OCI-LY7 (cell line): ENCODE measurements at regions not wholly inside any gene's neighbourhood (a gene's known extent, or its start where the extent isn't known, plus 50 kb on each side); places are given as distances from the start of the nearest gene placed in this dataset.

Source experiments
- BruUV-seq: library from RNA; stranded (reverse); fragments of 400-500 nt; replicated peaks from 2 replicates; lab custom pipeline; 2021; lab: Mats Ljungman, UMichigan
- CTCF ChIA-PET: fragments of 300-600 bp; sonication (Branson Sonifier 250); formaldehyde crosslinking; loops from one replicate; lab custom pipeline; 2022; ENCODE audit warnings: antibody characterized with exemption; ENCODE audit not compliant: unreplicated experiment; lab: Charles Lee
- POLR2A ChIA-PET: fragments of 300-600 bp; sonication (Branson Sonifier 250); formaldehyde crosslinking; loops from one replicate; lab custom pipeline; 2022; ENCODE audit warnings: antibody characterized with exemption; lab: Charles Lee
- DNase-seq: peaks from one replicate; pipeline ENCODE4 v3.0.0-alpha.2; 2015; ENCODE audit warnings: low spot score
- H2AFZ ChIP-seq: fragments of 200-600 bp; sonication (generic), shearing (Covaris generic); 2 replicates; pipeline ENCODE4 v1.6.1; 2014; ENCODE audit warnings: mild to moderate bottlenecking, antibody characterized with exemption, low read length, moderate library complexity
- H3K27ac ChIP-seq: fragments of 200-600 bp; sonication (generic); 2 replicates; pipeline ENCODE4 v1.5.1; 2014; ENCODE audit warnings: mixed run types, low read depth, mild to moderate bottlenecking, moderate library complexity, low read length, inconsistent platforms; ENCODE audit not compliant: poor library complexity, severe bottlenecking
- H3K36me3 ChIP-seq: fragments of 200-600 bp; sonication (generic); 2 replicates; pipeline ENCODE4 v1.6.1; 2014; ENCODE audit warnings: mild to moderate bottlenecking, antibody characterized with exemption, low read length, moderate library complexity, mixed read lengths; ENCODE audit not compliant: insufficient read depth
- H3K4me1 ChIP-seq: fragments of 200-600 bp; sonication (generic); 2 replicates; pipeline ENCODE4 v1.5.1; 2014; ENCODE audit warnings: mild to moderate bottlenecking, low read length; ENCODE audit not compliant: insufficient read depth, poor library complexity, severe bottlenecking
- H3K4me2 ChIP-seq: fragments of 200-600 bp; sonication (generic); 2 replicates; pipeline ENCODE4 v1.6.1; 2014; ENCODE audit warnings: mild to moderate bottlenecking, low read length
- H3K4me3 ChIP-seq: fragments of 200-600 bp; sonication (generic); 2 replicates; pipeline ENCODE4 v1.5.1; 2014; ENCODE audit warnings: mild to moderate bottlenecking, low read depth, low read length; ENCODE audit not compliant: poor library complexity, severe bottlenecking
- H3K79me2 ChIP-seq: fragments of 200-600 bp; sonication (generic); 2 replicates; pipeline ENCODE4 v1.6.1; 2016; ENCODE audit warnings: low read depth, mild to moderate bottlenecking, low read length, moderate library complexity, mixed read lengths; ENCODE audit not compliant: insufficient read depth
- H3K9me2 ChIP-seq: fragments of 200-600 bp; sonication (generic); 2 replicates; pipeline ENCODE4 v1.6.1; 2016; ENCODE audit warnings: mild to moderate bottlenecking, low read length, mixed read lengths; ENCODE audit not compliant: insufficient read depth
- H3K9me3 ChIP-seq: fragments of 200-600 bp; sonication (generic); 2 replicates; pipeline ENCODE4 v1.6.1; 2014; ENCODE audit warnings: mild to moderate bottlenecking, mixed run types, low read length, mixed read lengths
- H4K20me1 ChIP-seq: fragments of 200-600 bp; sonication (generic); 2 replicates; pipeline ENCODE4 v1.6.1; 2014; ENCODE audit warnings: mild to moderate bottlenecking, antibody characterized with exemption, low read length, moderate library complexity, mixed read lengths; ENCODE audit not compliant: insufficient read depth
- CTCF ChIP-seq: fragments of 200-600 bp; sonication (generic); conservative IDR thresholded peaks from 2 replicates; pipeline ENCODE4 v1.5.1; 2014; ENCODE audit warnings: mild to moderate bottlenecking, antibody characterized with exemption, low read length, moderate library complexity, mixed read lengths
- EZH2phosphoT487 ChIP-seq: fragments of 200-600 bp; sonication (generic); IDR thresholded peaks from 2 replicates; pipeline ENCODE4 v1.6.1; 2018; ENCODE audit warnings: low read depth, borderline replicate concordance, mild to moderate bottlenecking, mixed run types, antibody characterized with exemption, low read length, moderate library complexity, mixed read lengths
- intact Hi-C: fragments of 100-400 bp; cut with micrococcal nuclease; formaldehyde crosslinking; loops from one replicate; pipeline ENCODE4 v1.10.0; 2022; ENCODE audit not compliant: unreplicated experiment

DNA sequence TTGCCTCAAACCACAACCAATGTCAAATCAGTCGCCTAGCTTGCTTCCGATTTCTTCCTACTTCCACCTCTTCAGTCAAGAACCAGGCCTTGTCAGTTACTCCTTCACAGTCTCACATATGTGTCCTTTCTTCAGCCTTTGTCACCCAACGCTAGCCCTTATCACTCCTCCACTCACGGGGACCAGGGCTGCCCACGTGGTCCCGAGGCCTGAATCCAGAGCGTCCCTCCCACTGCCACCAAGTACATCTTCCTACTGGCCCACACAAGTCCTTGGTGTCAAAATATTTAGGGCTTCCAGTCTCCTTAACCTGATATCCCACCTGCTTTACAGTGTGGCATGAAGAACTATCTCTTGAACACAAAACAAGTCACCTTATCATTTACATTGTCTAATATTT lies 119.1 kb upstream of the SPRED2 start:
- H2AFZ ChIP-seq, result no peak overlapping the region
- no peaks in the 10 kb centered on the region for H4K20me1 ChIP-seq
- peaks cover 40% of the 10 kb centered on the region for H3K4me1 ChIP-seq
- H3K4me2 ChIP-seq, result no peak overlapping the region
- POLR2A ChIA-PET, result interaction anchor here (0.6 kb wide), 1 partner anchor 118 kb away, joined by 3 read pairs; no protein-coding TSS in a partner anchor
- no peaks in the 10 kb centered on the region for H3K9me3 ChIP-seq
- no TSS peak for BruUV-seq
- TF ChIP-seq CTCF (no peak), EZH2phosphoT487 (no peak)
- no peak overlapping the region for H3K4me3 ChIP-seq
- H3K9me2 ChIP-seq, result no peaks in the 10 kb centered on the region
- DNase-seq, result no peak
- intact Hi-C loops, result loop anchor here (5.0 kb wide), 3 partner anchors 169 to 274 kb away; no protein-coding TSS in a partner anchor
- CTCF ChIA-PET, result no interaction called here
- no peak overlapping the region for H3K27ac ChIP-seq
- H3K36me3 ChIP-seq, result no peaks in the 10 kb centered on the region
- no peaks in the 10 kb centered on the region for H3K79me2 ChIP-seq

DNA sequence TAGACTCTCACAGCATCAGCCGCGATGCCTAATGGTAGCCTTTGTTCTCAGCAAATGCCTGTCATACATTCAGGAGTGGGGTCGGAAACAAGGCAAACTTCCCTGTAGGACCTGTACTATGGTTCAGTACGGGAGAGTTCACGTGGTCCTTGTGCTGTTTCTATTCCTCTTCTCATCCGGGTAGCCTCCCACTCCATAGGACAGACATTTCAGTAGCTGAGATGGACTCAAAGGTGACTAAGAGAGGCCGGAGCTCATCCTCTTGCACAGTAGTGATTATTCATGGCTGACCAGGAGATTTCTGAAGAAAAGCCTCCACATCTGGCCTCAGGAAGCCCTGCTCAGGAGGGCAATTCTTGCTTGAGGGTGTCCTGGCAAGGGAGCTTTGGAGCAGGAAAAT lies 117.8 kb upstream of the SPRED2 start:
- POLR2A ChIA-PET, result no interaction called here
- Histone ChIP-seq H3K9me2 (no peaks in the 10 kb centered on the region), H3K4me2 (peak overlapping the region; percentile 50), H4K20me1 (no peaks in the 10 kb centered on the region), H3K9me3 (no peaks in the 10 kb centered on the region), H3K4me1 (peaks cover 41% of the 10 kb centered on the region), H3K4me3 (no peak overlapping the region), H2AFZ (peak overlapping the region; percentile 65; the same call in 1 of the 2 replicates), H3K36me3 (no peaks in the 10 kb centered on the region), H3K27ac (no peak overlapping the region), H3K79me2 (no peaks in the 10 kb centered on the region)
- CTCF ChIA-PET, result interaction anchor here (0.6 kb wide), 1 partner anchor 231 kb away, joined by 4 read pairs; no protein-coding TSS in a partner anchor
- TF ChIP-seq EZH2phosphoT487 (no peak), CTCF (no peak)
- intact Hi-C loops, result loop anchor here (5.0 kb wide), 3 partner anchors 168 to 273 kb away; no protein-coding TSS in a partner anchor
- DNase-seq, result peak; percentile 18
- BruUV-seq, result no TSS peak

DNA sequence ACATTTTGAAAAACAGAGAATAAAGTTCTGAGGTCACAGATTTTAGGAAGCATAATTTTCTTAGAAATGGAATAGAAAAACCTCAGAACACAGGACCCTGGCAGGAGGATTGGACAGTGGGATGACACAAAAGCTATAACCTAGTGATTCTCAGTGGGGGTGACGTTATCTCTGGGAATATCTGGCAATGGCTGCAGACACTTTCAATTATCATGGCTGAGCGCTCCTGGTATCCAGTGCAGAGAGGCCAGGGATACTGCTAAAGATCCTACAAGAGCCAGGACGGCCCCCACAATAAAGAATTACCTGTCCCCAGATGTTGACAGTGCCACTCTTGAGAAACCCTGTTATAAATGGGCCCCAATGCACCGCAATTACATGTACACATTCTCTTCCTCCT lies 117.2 kb upstream of the SPRED2 start:
- DNase-seq, result no peak
- H3K79me2 ChIP-seq, result no peaks in the 10 kb centered on the region
- H3K4me1 ChIP-seq, result peaks cover 35% of the 10 kb centered on the region
- no TSS peak for BruUV-seq
- H3K4me2 ChIP-seq, result peak overlapping the region; percentile 50; the same call in 1 of the 2 replicates
- no peaks in the 10 kb centered on the region for H4K20me1 ChIP-seq
- H3K9me3 ChIP-seq, result no peaks in the 10 kb centered on the region
- ChIA-PET CTCF (interaction anchor here (0.9 kb wide), 1 partner anchor 252 kb away, joined by 3 read pairs; no protein-coding TSS in a partner anchor), POLR2A (no interaction called here)
- no peaks in the 10 kb centered on the region for H3K9me2 ChIP-seq
- no peak overlapping the region for H3K27ac ChIP-seq
- peak overlapping the region; percentile 65; the same call in 1 of the 2 replicates for H2AFZ ChIP-seq
- intact Hi-C loops, result loop anchor here (5.0 kb wide), 3 partner anchors 167 to 272 kb away; no protein-coding TSS in a partner anchor
- TF ChIP-seq EZH2phosphoT487 (no peak), CTCF (no peak)
- no peaks in the 10 kb centered on the region for H3K36me3 ChIP-seq
- no peak overlapping the region for H3K4me3 ChIP-seq
